AG04449 (cell line): ENCODE measurements at regions not wholly inside any gene's neighbourhood (a gene's known extent, or its start where the extent isn't known, plus 50 kb on each side); places are given as distances from the start of the nearest gene placed in this dataset.

Experiments used
- CTCF ChIA-PET: fragments of 350-600 bp; formaldehyde crosslinking; extraction: SDS; loops from one replicate; lab custom pipeline; 2021; ENCODE audit warnings: antibody characterized with exemption; lab: Yijun Ruan, JAX
- POLR2A ChIA-PET: fragments of 400-600, 350-600 bp; formaldehyde crosslinking; extraction: SDS; loops from one replicate; lab custom pipeline; 2020; ENCODE audit warnings: antibody characterized with exemption, inconsistent platforms; lab: Yijun Ruan, JAX
- DNase-seq: peaks from one replicate; pipeline ENCODE4 v3.0.0-alpha.2; 2010; ENCODE audit warnings: low read depth, low spot score
- H3K4me3 ChIP-seq: 2 replicates; pipeline ENCODE4 v1.5.1; 2011; ENCODE audit warnings: low read depth, mild to moderate bottlenecking, control low read depth, low read length
- CTCF ChIP-seq: IDR thresholded peaks from one replicate; pipeline ENCODE4 v1.5.1; 2011; ENCODE audit warnings: mild to moderate bottlenecking, moderate library complexity, low read length, control low read depth, inconsistent platforms; ENCODE audit not compliant: insufficient read depth; ENCODE audit errors: missing control alignments

GRCh38 chr10:31622978-31623377 lies 304.0 kb downstream of the ZEB1 start:
- ChIA-PET POLR2A (no interaction called here), CTCF (no interaction called here)
- DNase-seq, result no peak
- TF ChIP-seq CTCF, result peak; percentile 34
- no peak overlapping the region for H3K4me3 ChIP-seq

- TF ChIP-seq CTCF, result no peak
- no peak for DNase-seq
- POLR2A ChIA-PET, result no interaction called here
- H3K4me3 ChIP-seq, result no peak overlapping the region
- CTCF ChIA-PET, result interaction anchor here (1.3 kb wide), 1 partner anchor 10 kb away, joined by 4 read pairs; no protein-coding TSS in a partner anchor
Measured at GRCh38 chr10:31621733-31622132, 302.7 kb downstream of the ZEB1 start.

GRCh38 chr10:31620226-31621151 lies 301.5 kb downstream of the ZEB1 start:
- DNase-seq, result no peak
- TF ChIP-seq CTCF, result no peak
- H3K4me3 ChIP-seq, result no peak overlapping the region
- CTCF ChIA-PET, result interaction anchor here (1.0 to 1.2 kb wide), 2 partner anchors 386 to 933 kb away, joined by 3 read pairs; no protein-coding TSS in a partner anchor
- POLR2A ChIA-PET, result no interaction called here

- ChIA-PET CTCF (no interaction called here), POLR2A (no interaction called here)
- no peak for DNase-seq
- no peak overlapping the region for H3K4me3 ChIP-seq
- no peak for TF ChIP-seq CTCF
Measured at GRCh38 chr10:31619531-31620061, 300.6 kb downstream of the ZEB1 start.

- POLR2A ChIA-PET, result no interaction called here
- TF ChIP-seq CTCF, result no peak
- no peak overlapping the region for H3K4me3 ChIP-seq
- DNase-seq, result no peak
- CTCF ChIA-PET, result interaction anchor here (1.1 kb wide), 1 partner anchor 27 kb away, joined by 3 read pairs; no protein-coding TSS in a partner anchor
Measured at GRCh38 chr10:31618541-31619291, 299.7 kb downstream of the ZEB1 start.

- TF ChIP-seq CTCF, result no peak
- DNase-seq, result no peak
- ChIA-PET POLR2A (no interaction called here), CTCF (no interaction called here)
- H3K4me3 ChIP-seq, result no peak overlapping the region
Measured at GRCh38 chr10:31617757-31618156, 298.7 kb downstream of the ZEB1 start.
